ENCODE measurements at regions not wholly inside any gene's neighbourhood (a gene's known extent, or its start where the extent isn't known, plus 50 kb on each side); places are given as distances from the start of the nearest gene placed in this dataset.
"Not testable (repeated sequence)": the region's sequence is repeated elsewhere in the genome, so short reads cannot be mapped to it uniquely, and the experiment has no call there.

- DNase-seq (ENCODE audit: low spot score): no peak
Measured at GRCh38 chr13:110809871-110810486, 96.5 kb downstream of the ING1 start.

GRCh38 chr13:110811008-110811720 is 97.7 kb downstream of the ING1 start:
- DNase-seq (ENCODE audit: low spot score): no peak

- no peak for DNase-seq (ENCODE audit: low spot score)
Measured at GRCh38 chr13:110811771-110812120, 98.2 kb downstream of the ING1 start.

- DNase-seq (ENCODE audit: low spot score): no peak
Measured at GRCh38 chr13:110812121-110812868, 98.8 kb downstream of the ING1 start.

GRCh38 chr13:110812869-110813645 is 99.6 kb downstream of the ING1 start:
- no peak for DNase-seq (ENCODE audit: low spot score)

- no peak for DNase-seq (ENCODE audit: low spot score)
Measured at GRCh38 chr13:110813646-110814624, 100.4 kb downstream of the ING1 start.

GRCh38 chr13:110815471-110816204 is 99.2 kb downstream of the ANKRD10 start:
- no peak for DNase-seq (ENCODE audit: low spot score)

GRCh38 chr13:110816500-110816899 is 98.4 kb downstream of the ANKRD10 start:
- DNase-seq (ENCODE audit: low spot score): peak; percentile 20

GRCh38 chr13:110817143-110817542 is 97.7 kb downstream of the ANKRD10 start:
- DNase-seq (ENCODE audit: low spot score): no peak

- DNase-seq (ENCODE audit: low spot score): no peak
Measured at GRCh38 chr13:110818747-110819146, 96.1 kb downstream of the ANKRD10 start.

- DNase-seq (ENCODE audit: low spot score): peak; percentile 74
Measured at GRCh38 chr13:110819203-110820014, 95.5 kb downstream of the ANKRD10 start.

GRCh38 chr13:110820322-110820721 is 94.5 kb downstream of the ANKRD10 start:
- no peak for DNase-seq (ENCODE audit: low spot score)

- DNase-seq (ENCODE audit: low spot score): not testable (repeated sequence)
Measured at GRCh38 chr13:110821837-110822668, 92.8 kb downstream of the ANKRD10 start.

- DNase-seq (ENCODE audit: low spot score): no peak
Measured at GRCh38 chr13:110822669-110822945, 92.3 kb downstream of the ANKRD10 start.

- DNase-seq (ENCODE audit: low spot score): no peak
Measured at GRCh38 chr13:110824702-110825300, 90.1 kb downstream of the ANKRD10 start.

GRCh38 chr13:110825516-110825915 is 89.4 kb downstream of the ANKRD10 start:
- DNase-seq (ENCODE audit: low spot score): no peak

- no peak for DNase-seq (ENCODE audit: low spot score)
Measured at GRCh38 chr13:110826101-110826500, 88.8 kb downstream of the ANKRD10 start.

GRCh38 chr13:110826861-110827672 is 87.8 kb downstream of the ANKRD10 start:
- peak; percentile 15 for DNase-seq (ENCODE audit: low spot score)
